Activated naive CD8-positive, alpha-beta T cell treated with anti-CD3 and anti-CD28 coated beads, Interleukin-2, amount 50 U/mL, for 24 hours (primary cell): ENCODE measurements at regions not wholly inside any gene's neighbourhood (a gene's known extent, or its start where the extent isn't known, plus 50 kb on each side); places are given as distances from the start of the nearest gene placed in this dataset.

ENCODE experiments used
- ATAC-seq: fragments of 150-1000 bp; cut with Tn5 transposase; one replicate; pipeline ENCODE4 v1.10.0; 2021
- DNase-seq: peaks from one replicate; pipeline ENCODE4 v3.0.0; 2021
- H3K27ac Mint-ChIP-seq: one replicate; pipeline ENCODE4 v1.8.0; 2021; ENCODE audit warnings: mild to moderate bottlenecking, mixed read lengths
- H3K27me3 Mint-ChIP-seq: one replicate; pipeline ENCODE4 v1.8.0; 2021; ENCODE audit warnings: mixed read lengths
- H3K36me3 Mint-ChIP-seq: one replicate; pipeline ENCODE4 v1.8.0; 2021; ENCODE audit warnings: low read depth, mixed read lengths
- H3K4me1 Mint-ChIP-seq: one replicate; pipeline ENCODE4 v1.8.0; 2021; ENCODE audit warnings: mixed read lengths
- H3K4me3 Mint-ChIP-seq: one replicate; pipeline ENCODE4 v1.8.0; 2021; ENCODE audit warnings: mild to moderate bottlenecking, moderate library complexity, mixed read lengths
- H3K9me3 Mint-ChIP-seq: one replicate; pipeline ENCODE4 v1.8.0; 2021; ENCODE audit warnings: mixed read lengths

DNA sequence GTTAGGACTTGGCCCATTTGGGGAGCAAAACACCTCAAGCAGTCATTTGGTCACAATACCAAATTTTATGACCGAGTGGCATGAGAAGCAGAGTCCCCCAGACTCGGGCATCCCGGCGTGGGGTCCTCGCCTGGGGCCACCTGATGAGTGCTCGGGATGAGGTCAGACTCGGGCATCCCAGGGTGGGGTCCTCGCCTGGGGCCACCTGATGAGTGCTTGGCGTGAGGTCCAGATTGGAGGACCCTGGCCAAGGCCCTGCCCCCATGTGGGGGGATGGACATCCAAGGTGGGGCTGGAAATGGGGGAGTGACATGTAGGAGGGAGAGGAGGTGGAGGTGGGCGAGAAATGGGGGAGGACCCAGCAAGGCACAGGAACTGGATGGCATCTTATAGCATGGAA, 56.1 kb upstream of the CST7 start:
- ATAC-seq, result no peak
- no peak for DNase-seq
- no peak overlapping the region for H3K4me3 Mint-ChIP-seq
- H3K9me3 Mint-ChIP-seq, result no peaks in the 10 kb centered on the region
- H3K27me3 Mint-ChIP-seq, result no peaks in the 10 kb centered on the region
- no peaks in the 10 kb centered on the region for H3K4me1 Mint-ChIP-seq
- no peaks in the 10 kb centered on the region for H3K36me3 Mint-ChIP-seq
- no peak overlapping the region for H3K27ac Mint-ChIP-seq

DNA sequence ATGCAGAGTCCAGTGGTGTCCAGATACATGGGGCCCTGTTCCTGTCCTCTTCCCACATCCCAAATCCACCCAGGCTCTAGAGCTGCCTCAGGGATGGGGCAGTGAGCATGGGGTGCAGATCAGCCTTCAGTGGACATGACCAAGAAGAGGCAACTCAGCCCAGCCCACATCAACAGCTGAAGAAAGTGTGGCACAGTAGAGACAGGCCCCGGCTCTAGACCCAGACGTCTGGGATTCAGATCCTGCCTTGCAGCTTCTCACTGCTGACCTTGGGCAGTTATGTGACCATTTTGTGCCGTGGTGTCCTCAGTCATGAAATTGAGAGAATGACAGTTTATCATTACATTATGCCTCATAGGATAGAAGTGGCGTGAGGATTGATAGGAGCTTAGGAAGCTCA, 54.6 kb upstream of the CST7 start:
- Mint-ChIP-seq H3K27me3 (no peaks in the 10 kb centered on the region), H3K9me3 (peaks cover 11% of the 10 kb centered on the region), H3K36me3 (peaks cover 4% of the 10 kb centered on the region), H3K4me3 (no peak overlapping the region), H3K27ac (no peak overlapping the region), H3K4me1 (no peaks in the 10 kb centered on the region)
- ATAC-seq, result no peak
- DNase-seq, result no peak

- ATAC-seq (no peak), DNase-seq (no peak)
- Mint-ChIP-seq H3K27me3 (no peaks in the 10 kb centered on the region), H3K4me3 (no peak overlapping the region), H3K36me3 (peaks cover 8% of the 10 kb centered on the region), H3K9me3 (peaks cover 16% of the 10 kb centered on the region), H3K27ac (no peak overlapping the region), H3K4me1 (no peaks in the 10 kb centered on the region)
Measured at GRCh38 chr20:24894967-24895366, 54.1 kb upstream of the CST7 start.

DNA sequence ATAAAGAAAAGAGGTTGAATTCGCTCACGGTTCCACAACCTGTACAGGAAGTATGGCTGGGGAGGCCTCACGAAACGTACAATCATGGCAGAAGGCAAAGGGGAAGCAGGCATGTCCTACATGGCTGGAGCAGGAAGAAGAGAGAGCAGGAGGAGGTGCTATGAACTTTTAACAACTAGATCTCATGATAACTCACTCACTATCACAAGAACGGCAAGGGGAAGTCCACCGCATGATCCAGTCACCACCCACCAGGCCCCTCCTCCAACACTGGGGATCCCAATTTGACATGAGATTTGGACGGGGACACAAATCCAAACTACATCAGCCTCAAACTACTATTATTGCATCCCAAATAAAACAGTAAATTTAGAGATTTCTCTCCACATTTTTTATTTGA, 53.6 kb upstream of the CST7 start:
- H3K36me3 Mint-ChIP-seq, result peaks cover 8% of the 10 kb centered on the region
- no peak for ATAC-seq
- H3K4me3 Mint-ChIP-seq, result no peak overlapping the region
- H3K4me1 Mint-ChIP-seq, result no peaks in the 10 kb centered on the region
- H3K9me3 Mint-ChIP-seq, result peaks cover 16% of the 10 kb centered on the region
- no peaks in the 10 kb centered on the region for H3K27me3 Mint-ChIP-seq
- H3K27ac Mint-ChIP-seq, result no peak overlapping the region
- DNase-seq, result no peak

DNA sequence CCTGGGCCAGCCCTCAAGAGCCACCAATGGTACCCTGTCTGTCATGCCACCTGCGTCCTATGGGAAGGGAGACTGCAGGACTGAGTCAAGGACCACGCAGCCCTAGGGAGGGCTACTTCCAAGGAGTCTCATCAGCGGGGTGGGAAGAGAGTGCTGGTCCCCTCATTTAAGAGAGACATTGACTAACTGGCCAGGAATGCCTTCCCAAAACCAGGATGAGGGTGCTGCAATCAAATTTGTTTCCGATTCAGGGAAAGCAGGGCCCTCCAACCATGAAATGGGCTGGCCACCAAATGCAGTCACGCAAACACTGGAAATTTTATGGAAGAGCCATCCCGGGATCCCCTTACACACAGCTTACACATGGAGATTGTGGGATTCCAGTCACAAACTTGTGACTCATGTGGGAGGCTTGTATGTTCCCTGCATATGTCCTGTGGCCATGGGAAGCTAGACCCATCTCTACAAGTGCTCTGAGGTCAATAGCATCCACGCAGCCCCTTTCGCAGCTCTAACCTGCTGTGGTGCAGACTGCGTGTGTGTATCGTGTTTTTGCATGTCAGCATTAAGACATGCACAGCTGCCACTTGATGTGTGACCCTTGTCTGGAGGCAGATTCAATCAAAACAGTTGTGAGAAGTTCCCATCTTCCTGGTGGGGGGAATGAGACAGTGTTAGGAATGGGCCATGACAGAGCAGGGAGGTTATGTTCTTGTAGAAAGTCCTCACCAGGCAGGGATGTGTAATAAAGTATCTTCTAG, 53.0 kb upstream of the CST7 start:
- no peaks in the 10 kb centered on the region for H3K27me3 Mint-ChIP-seq
- H3K4me1 Mint-ChIP-seq, result no peaks in the 10 kb centered on the region
- H3K9me3 Mint-ChIP-seq, result peaks cover 16% of the 10 kb centered on the region
- H3K4me3 Mint-ChIP-seq, result no peak overlapping the region
- DNase-seq, result no peak
- peaks cover 8% of the 10 kb centered on the region for H3K36me3 Mint-ChIP-seq
- no peak overlapping the region for H3K27ac Mint-ChIP-seq
- ATAC-seq, result no peak

GRCh38 chr20:24896984-24897383, 52.1 kb upstream of the CST7 start:
- DNase-seq, result no peak
- Mint-ChIP-seq H3K9me3 (peaks cover 16% of the 10 kb centered on the region), H3K36me3 (peaks cover 8% of the 10 kb centered on the region), H3K4me3 (no peak overlapping the region), H3K27me3 (no peaks in the 10 kb centered on the region), H3K27ac (no peak overlapping the region), H3K4me1 (no peaks in the 10 kb centered on the region)
- ATAC-seq, result no peak

DNA sequence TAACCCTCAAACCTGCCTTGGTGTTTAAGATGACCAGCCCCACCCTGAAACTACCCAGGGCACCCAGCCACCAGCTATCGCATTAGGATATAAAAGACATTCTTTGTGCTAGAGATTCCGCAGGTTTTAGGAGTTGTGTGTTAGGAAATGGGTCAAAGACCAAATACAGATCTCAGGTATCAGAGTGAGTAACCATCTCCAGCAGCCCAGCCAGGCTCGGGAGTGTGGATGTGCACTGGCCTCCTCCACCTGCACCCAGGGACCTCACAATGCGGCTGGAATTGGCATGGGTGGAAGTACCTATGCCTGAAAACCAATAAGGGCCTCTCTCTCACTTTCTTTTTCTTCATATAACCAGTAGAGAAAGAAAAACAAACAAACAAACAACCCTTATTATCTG, 51.1 kb upstream of the CST7 start:
- DNase-seq, result no peak
- ATAC-seq, result no peak
- H3K27me3 Mint-ChIP-seq, result no peaks in the 10 kb centered on the region
- H3K4me3 Mint-ChIP-seq, result no peak overlapping the region
- H3K27ac Mint-ChIP-seq, result no peak overlapping the region
- H3K36me3 Mint-ChIP-seq, result peaks cover 8% of the 10 kb centered on the region
- peaks cover 16% of the 10 kb centered on the region for H3K9me3 Mint-ChIP-seq
- no peaks in the 10 kb centered on the region for H3K4me1 Mint-ChIP-seq

GRCh38 chr20:24899153-24899552, 49.9 kb upstream of the CST7 start:
- Mint-ChIP-seq H3K27me3 (no peaks in the 10 kb centered on the region), H3K27ac (no peak overlapping the region), H3K9me3 (peaks cover 16% of the 10 kb centered on the region), H3K4me1 (no peaks in the 10 kb centered on the region), H3K36me3 (peaks cover 8% of the 10 kb centered on the region), H3K4me3 (no peak overlapping the region)
- DNase-seq, result no peak
- ATAC-seq, result no peak
